Stimulated activated CD4-positive, alpha-beta T cell treated with anti-CD3 and anti-CD28 coated beads, TNF-alpha, amount 100 ng/mL, for 4 hours (primary cell): ENCODE measurements at regions not wholly inside any gene's neighbourhood (a gene's known extent, or its start where the extent isn't known, plus 50 kb on each side); places are given as distances from the start of the nearest gene placed in this dataset.
"Not testable (repeated sequence)": the region's sequence is repeated elsewhere in the genome, so short reads cannot be mapped to it uniquely, and the experiment has no call there.

Source experiments
- DNase-seq, 3 experiments: peaks; one replicate each; pipeline ENCODE4 v3.0.0-alpha.2; 2020; ENCODE audit warnings: low read depth in 3 of 3

GRCh38 chr14:105917136-105917932, 391.0 kb downstream of the TMEM121 start:
- DNase-seq: not testable (repeated sequence)

GRCh38 chr14:105917933-105918436, 391.6 kb downstream of the TMEM121 start:
- no peak for DNase-seq

GRCh38 chr14:105918496-105919262, 392.3 kb downstream of the TMEM121 start:
- DNase-seq: no peak

GRCh38 chr14:105919458-105920150, 393.2 kb downstream of the TMEM121 start:
- no peak for DNase-seq

- not testable (repeated sequence) for DNase-seq
Observed at GRCh38 chr14:105920151-105920700, 393.8 kb downstream of the TMEM121 start.

GRCh38 chr14:105920803-105921755, 394.7 kb downstream of the TMEM121 start:
- DNase-seq: not testable (repeated sequence)

GRCh38 chr14:105921781-105922180, 395.4 kb downstream of the TMEM121 start:
- not testable (repeated sequence) for DNase-seq

GRCh38 chr14:105923520-105924191, 397.3 kb downstream of the TMEM121 start:
- DNase-seq: not testable (repeated sequence)

- no peak for DNase-seq
Observed at GRCh38 chr14:105924951-105925591, 398.7 kb downstream of the TMEM121 start.

- no peak for DNase-seq
Observed at GRCh38 chr14:105925615-105926372, 399.4 kb downstream of the TMEM121 start.

- DNase-seq: no peak
Observed at GRCh38 chr14:105926373-105927095, 400.2 kb downstream of the TMEM121 start.

GRCh38 chr14:105927096-105928060, 401.0 kb downstream of the TMEM121 start:
- no peak for DNase-seq

- DNase-seq: not testable (repeated sequence)
Observed at GRCh38 chr14:105928171-105929111, 402.1 kb downstream of the TMEM121 start.

GRCh38 chr14:105929327-105930081, 403.1 kb downstream of the TMEM121 start:
- no peak for DNase-seq

GRCh38 chr14:105930572-105930971, 404.2 kb downstream of the TMEM121 start:
- DNase-seq: no peak
